ENCODE measurements at regions not wholly inside any gene's neighbourhood (a gene's known extent, or its start where the extent isn't known, plus 50 kb on each side); places are given as distances from the start of the nearest gene placed in this dataset.

GRCh38 chr9:91157883-91158282 lies 203.8 kb downstream of the AUH start:
- H3K27ac ChIP-seq: no peak overlapping the region

GRCh38 chr9:91158286-91158685 lies 203.4 kb downstream of the AUH start:
- peak; percentile 52 for DNase-seq (ENCODE audit: low spot score)

More at GRCh38 chr9:91157883-91158282, 203.8 kb downstream of the AUH start:
- DNase-seq (ENCODE audit: low spot score): peak; percentile 19
- no peak overlapping the region for H3K4me3 ChIP-seq
- no peak for TF ChIP-seq CTCF (IDR thresholded peaks at IDR 0.05)

GRCh38 chr9:91158946-91159345 lies 202.8 kb downstream of the AUH start:
- no peak overlapping the region for H3K27ac ChIP-seq
- DNase-seq (ENCODE audit: low spot score): peak; percentile 35
- H3K4me3 ChIP-seq: no peak overlapping the region
- no peak for TF ChIP-seq CTCF (IDR thresholded peaks at IDR 0.05)

More at GRCh38 chr9:91158286-91158685, 203.4 kb downstream of the AUH start:
- no peak for TF ChIP-seq CTCF (IDR thresholded peaks at IDR 0.05)
- Histone ChIP-seq H3K27ac (no peak overlapping the region), H3K4me3 (no peak overlapping the region)

GRCh38 chr9:91159664-91160121 lies 202.0 kb downstream of the AUH start:
- TF ChIP-seq CTCF (IDR thresholded peaks at IDR 0.05): no peak
- DNase-seq (ENCODE audit: low spot score): peak; percentile 71
- Histone ChIP-seq H3K4me3 (peak overlapping the region; percentile 44), H3K27ac (peak overlapping the region in 1 of 2 donors; percentile 37)

GRCh38 chr9:91160181-91160580 lies 201.5 kb downstream of the AUH start:
- H3K27ac ChIP-seq: no peak overlapping the region
- peak overlapping the region; percentile 44 for H3K4me3 ChIP-seq
- TF ChIP-seq CTCF (IDR thresholded peaks at IDR 0.05): no peak
- DNase-seq (ENCODE audit: low spot score): no peak

- Histone ChIP-seq H3K4me3 (no peak overlapping the region), H3K27ac (no peak overlapping the region)
- TF ChIP-seq CTCF (IDR thresholded peaks at IDR 0.05): no peak
- DNase-seq (ENCODE audit: low spot score): peak; percentile 68
Observed at GRCh38 chr9:91160599-91161464, 200.9 kb downstream of the AUH start.
